Suprapubic skin (tissue), 4 donors: ENCODE measurements at regions not wholly inside any gene's neighbourhood (a gene's known extent, or its start where the extent isn't known, plus 50 kb on each side); places are given as distances from the start of the nearest gene placed in this dataset.
A peak's percentile ranks its signal among the peaks of the same experiment; 100 is the strongest.
"Not testable (repeated sequence)": the region's sequence is repeated elsewhere in the genome, so short reads cannot be mapped to it uniquely, and the experiment has no call there.

Experiments used
- DNase-seq, 2 donors: peaks; one replicate each; pipeline ENCODE4 v3.0.0-alpha.2; 2019; ENCODE audit warnings: low spot score in 2 of 2
- H3K27ac ChIP-seq: fragments of 200-600 bp; sonication (generic); one replicate; pipeline ENCODE4 v1.5.1; 2019
- H3K27me3 ChIP-seq: fragments of 200-600 bp; sonication (generic); one replicate; pipeline ENCODE4 v1.5.1; 2019
- H3K36me3 ChIP-seq: fragments of 200-600 bp; sonication (generic); one replicate; pipeline ENCODE4 v1.5.1; 2019
- H3K4me1 ChIP-seq: fragments of 200-600 bp; sonication (generic); one replicate; pipeline ENCODE4 v1.5.1; 2019
- H3K4me3 ChIP-seq: fragments of 200-600 bp; sonication (generic); one replicate; pipeline ENCODE4 v1.5.1; 2019; ENCODE audit warnings: mild to moderate bottlenecking
- H3K9me3 ChIP-seq: fragments of 200-600 bp; sonication (generic); one replicate; pipeline ENCODE4 v1.5.1; 2019
- EP300 ChIP-seq: sonication (generic); formaldehyde crosslinking; IDR thresholded peaks from one replicate; pipeline ENCODE4 v1.6.1; 2017; ENCODE audit warnings: antibody characterized with exemption
- POLR2A ChIP-seq, 2 donors: fragments of 450-650 bp; IDR thresholded peaks; one replicate each; pipeline ENCODE4 v1.6.1; 2017; ENCODE audit warnings: antibody characterized with exemption in 2 of 2, mild to moderate bottlenecking in 2 of 2, moderate library complexity in 2 of 2
- POLR2AphosphoS5 ChIP-seq, 3 donors: sonication (generic); formaldehyde crosslinking; IDR thresholded peaks; one replicate each; pipeline ENCODE4 v1.6.1; 2017; ENCODE audit warnings: antibody characterized with exemption in 3 of 3
- WGBS: methylation state at CpG from one replicate; pipeline ENCODE4 v1.1.5; 2018; 5-methylcytosine and 5-hydroxymethylcytosine counted together
- TF ChIP-seq, protein P1 (sequence below), 2 donors: fragments of 200-600 bp in 1 of 2; fragments of 450-650 bp in 1 of 2; sonication (generic) in 1 of 2; IDR thresholded peaks; one replicate each; pipeline ENCODE4 v1.5.1; 2016 to 2019; ENCODE audit warnings: antibody characterized with exemption in 2 of 2, mild to moderate bottlenecking in 1 of 2, moderate library complexity in 1 of 2

DNA sequence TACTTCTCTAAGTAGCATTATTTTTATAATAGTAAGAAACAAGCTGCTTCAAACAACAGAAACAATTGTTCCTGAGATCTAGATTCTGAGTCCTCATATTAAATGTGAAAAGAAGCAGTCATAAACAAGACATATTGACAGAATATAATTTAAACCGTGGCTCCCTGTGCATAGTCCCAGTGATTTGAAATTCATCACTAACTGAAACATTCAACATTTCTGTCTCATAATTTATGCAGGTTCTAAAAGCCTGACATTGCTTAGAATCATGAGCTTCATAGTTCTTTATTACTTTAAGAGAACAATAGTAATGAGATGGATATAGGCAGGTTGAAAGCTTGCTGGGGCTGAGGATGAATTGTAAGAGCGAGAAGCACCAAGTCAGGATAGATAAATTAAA, 375.5 kb upstream of the MAGEB18 start:
- H3K36me3 ChIP-seq = no peaks in the 10 kb centered on the region
- TF ChIP-seq EP300 (no peak), POLR2A (IDR thresholded peaks at IDR 0.05) (no peak), POLR2AphosphoS5 (IDR thresholded peaks at IDR 0.05) (no peak)
- TF ChIP-seq, protein P1, sequence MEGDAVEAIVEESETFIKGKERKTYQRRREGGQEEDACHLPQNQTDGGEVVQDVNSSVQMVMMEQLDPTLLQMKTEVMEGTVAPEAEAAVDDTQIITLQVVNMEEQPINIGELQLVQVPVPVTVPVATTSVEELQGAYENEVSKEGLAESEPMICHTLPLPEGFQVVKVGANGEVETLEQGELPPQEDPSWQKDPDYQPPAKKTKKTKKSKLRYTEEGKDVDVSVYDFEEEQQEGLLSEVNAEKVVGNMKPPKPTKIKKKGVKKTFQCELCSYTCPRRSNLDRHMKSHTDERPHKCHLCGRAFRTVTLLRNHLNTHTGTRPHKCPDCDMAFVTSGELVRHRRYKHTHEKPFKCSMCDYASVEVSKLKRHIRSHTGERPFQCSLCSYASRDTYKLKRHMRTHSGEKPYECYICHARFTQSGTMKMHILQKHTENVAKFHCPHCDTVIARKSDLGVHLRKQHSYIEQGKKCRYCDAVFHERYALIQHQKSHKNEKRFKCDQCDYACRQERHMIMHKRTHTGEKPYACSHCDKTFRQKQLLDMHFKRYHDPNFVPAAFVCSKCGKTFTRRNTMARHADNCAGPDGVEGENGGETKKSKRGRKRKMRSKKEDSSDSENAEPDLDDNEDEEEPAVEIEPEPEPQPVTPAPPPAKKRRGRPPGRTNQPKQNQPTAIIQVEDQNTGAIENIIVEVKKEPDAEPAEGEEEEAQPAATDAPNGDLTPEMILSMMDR (IDR thresholded peaks at IDR 0.05) = no peak
- H3K9me3 ChIP-seq = no peaks in the 10 kb centered on the region
- H3K4me1 ChIP-seq = no peaks in the 10 kb centered on the region
- DNase-seq = no peak
- H3K27ac ChIP-seq = no peak overlapping the region
- H3K4me3 ChIP-seq = no peak overlapping the region
- no peaks in the 10 kb centered on the region for H3K27me3 ChIP-seq
- WGBS = 79% methylated on average over 2 of the region's 2 CpGs

DNA sequence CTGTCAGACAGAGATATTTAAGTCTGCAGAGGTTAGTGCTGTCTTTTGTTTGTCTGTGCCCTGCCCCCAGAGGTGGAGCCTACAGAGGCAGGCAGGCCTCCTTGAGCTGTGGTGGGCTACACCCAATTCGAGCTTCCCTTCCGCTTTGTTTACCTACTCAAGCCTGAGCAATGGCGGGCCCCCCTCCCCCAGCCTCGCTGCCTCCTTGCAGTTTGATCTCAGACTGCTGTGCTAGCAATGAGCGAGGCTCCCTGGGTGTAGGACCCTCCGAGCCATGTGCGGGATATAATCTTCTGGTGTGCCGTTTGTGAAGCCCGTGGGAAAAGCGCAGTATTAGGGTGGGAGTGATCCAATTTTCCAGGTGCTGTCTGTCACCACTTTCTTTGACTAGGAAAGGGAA, 366.3 kb upstream of the MAGEB18 start:
- not testable (repeated sequence) for H3K9me3 ChIP-seq, H3K27ac ChIP-seq, H3K27me3 ChIP-seq, H3K4me1 ChIP-seq, H3K4me3 ChIP-seq, H3K36me3 ChIP-seq
- DNase-seq = peak in 1 of 2 donors; percentile 44
- WGBS = 94% methylated on average over 9 of the region's 10 CpGs

DNA sequence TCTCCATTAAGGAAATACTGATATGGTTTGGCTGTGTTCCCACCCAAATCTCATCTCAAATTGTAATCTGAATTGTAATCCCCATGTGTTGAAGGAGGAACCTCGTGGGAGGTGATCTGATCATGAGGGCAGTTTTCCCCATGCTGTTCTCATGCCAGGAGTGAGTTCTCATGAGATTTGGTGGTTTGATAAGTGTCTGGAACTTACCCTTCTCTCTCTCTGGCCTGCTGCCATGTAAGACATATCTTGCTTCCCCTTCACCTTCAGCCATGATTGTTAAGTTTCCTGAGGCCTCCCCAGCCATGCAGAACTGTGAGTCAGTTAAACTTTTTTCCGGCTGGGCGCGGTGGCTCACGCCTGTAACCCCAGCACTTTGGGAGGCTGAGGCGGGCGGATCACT, 340.3 kb upstream of the MAGEB18 start:
- H3K36me3 ChIP-seq, H3K27me3 ChIP-seq, H3K4me1 ChIP-seq, H3K27ac ChIP-seq, DNase-seq, H3K4me3 ChIP-seq, H3K9me3 ChIP-seq: not testable (repeated sequence)
- 82% methylated on average over 5 of the region's 7 CpGs for WGBS

DNA sequence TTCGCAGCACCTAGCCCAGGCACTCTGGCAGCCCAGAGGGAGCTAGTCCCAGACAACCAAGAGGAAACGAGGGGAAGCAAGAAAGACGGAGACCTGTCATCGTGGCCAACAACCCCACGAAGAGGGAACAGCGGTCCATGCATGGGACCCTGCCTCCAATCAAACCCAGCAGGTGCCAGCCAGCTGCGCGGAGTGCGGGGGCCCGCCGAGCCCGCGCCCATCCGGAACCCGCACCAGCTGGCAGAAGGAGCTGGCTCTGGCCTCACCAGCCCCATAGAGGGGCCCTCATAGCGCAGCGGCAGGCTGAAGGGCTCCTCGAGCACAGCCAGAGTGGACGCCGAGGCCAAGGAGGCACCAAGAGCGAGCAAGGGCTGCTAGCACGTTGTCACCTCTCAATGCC, 332.4 kb upstream of the MAGEB18 start:
- no peak for DNase-seq
- Histone ChIP-seq H3K4me1 (no peaks in the 10 kb centered on the region), H3K4me3 (no peak overlapping the region), H3K27me3 (no peaks in the 10 kb centered on the region), H3K9me3 (no peaks in the 10 kb centered on the region), H3K27ac (no peak overlapping the region), H3K36me3 (no peaks in the 10 kb centered on the region)
- TF ChIP-seq, protein P1 (IDR thresholded peaks at IDR 0.05) = no peak
- TF ChIP-seq POLR2A (IDR thresholded peaks at IDR 0.05) (no peak), EP300 (no peak), POLR2AphosphoS5 (IDR thresholded peaks at IDR 0.05) (no peak)
- WGBS = 91% methylated on average over 22 of the region's 22 CpGs

DNA sequence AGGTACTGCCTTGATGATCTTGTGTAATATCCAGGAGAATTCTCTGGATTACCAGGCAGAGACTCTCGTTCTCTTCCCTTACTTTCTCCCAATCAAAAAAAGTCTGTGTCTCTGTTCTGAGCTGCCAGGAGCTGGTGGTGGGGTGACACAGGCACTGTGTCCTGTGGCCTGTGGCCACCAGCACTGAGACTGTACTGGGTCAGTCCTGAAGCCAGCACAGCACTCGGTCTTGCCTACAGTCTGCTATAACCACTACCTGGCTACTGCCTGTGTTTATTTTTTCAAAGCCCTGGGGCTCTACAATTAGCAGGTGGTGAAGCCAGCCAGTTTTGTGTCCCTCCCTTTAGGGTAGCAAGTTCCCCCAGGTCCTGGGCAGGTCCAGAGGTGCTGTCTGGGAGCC, 331.1 kb upstream of the MAGEB18 start:
- DNase-seq = no peak
- 74% methylated on average over 2 of the region's 2 CpGs for WGBS
- Histone ChIP-seq H3K27me3 (no peaks in the 10 kb centered on the region), H3K36me3 (no peaks in the 10 kb centered on the region), H3K27ac (no peak overlapping the region), H3K4me1 (no peaks in the 10 kb centered on the region), H3K4me3 (no peak overlapping the region), H3K9me3 (no peaks in the 10 kb centered on the region)
- TF ChIP-seq POLR2AphosphoS5 (IDR thresholded peaks at IDR 0.05) (no peak), POLR2A (IDR thresholded peaks at IDR 0.05) (no peak), EP300 (no peak)
- TF ChIP-seq, protein P1 (IDR thresholded peaks at IDR 0.05) = no peak

DNA sequence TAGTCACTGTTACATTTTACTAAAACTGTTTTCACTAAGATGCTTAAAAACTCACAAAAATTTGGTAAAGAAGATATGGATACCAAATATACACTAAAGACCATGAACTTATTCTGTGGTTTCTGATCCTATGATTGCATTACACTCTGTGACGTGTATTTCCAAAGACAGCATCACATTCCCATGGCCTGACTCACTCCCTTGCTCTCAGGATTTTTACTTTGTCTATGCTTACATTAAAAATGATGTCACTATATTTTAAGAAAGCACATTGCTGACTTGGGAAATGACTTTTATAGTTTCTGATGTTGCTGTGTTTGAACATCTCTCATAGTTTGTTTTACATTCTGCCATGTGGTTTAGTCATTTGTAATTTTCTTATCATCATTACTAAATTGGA, 327.9 kb upstream of the MAGEB18 start:
- Histone ChIP-seq H3K27me3 (no peaks in the 10 kb centered on the region), H3K36me3 (no peaks in the 10 kb centered on the region), H3K9me3 (no peaks in the 10 kb centered on the region), H3K4me1 (no peaks in the 10 kb centered on the region), H3K4me3 (no peak overlapping the region), H3K27ac (no peak overlapping the region)
- TF ChIP-seq EP300 (no peak), POLR2AphosphoS5 (IDR thresholded peaks at IDR 0.05) (no peak), POLR2A (IDR thresholded peaks at IDR 0.05) (no peak)
- TF ChIP-seq, protein P1 (IDR thresholded peaks at IDR 0.05) = no peak
- 21% methylated on average over 1 of the region's 1 CpG for WGBS
- DNase-seq = no peak
